RWPE2 (cell line): ENCODE measurements at regions not wholly inside any gene's neighbourhood (a gene's known extent, or its start where the extent isn't known, plus 50 kb on each side); places are given as distances from the start of the nearest gene placed in this dataset.

ENCODE experiments used
- ATAC-seq: fragments of 200-7000 bp; cut with Tn5 transposase; 3 replicates; pipeline ENCODE4 v1.9.1; 2021; ENCODE audit warnings: low read depth
- DNase-seq: peaks from one replicate; pipeline ENCODE4 v3.0.0-alpha.2; 2020; ENCODE audit warnings: low spot score
- H3K27ac ChIP-seq: fragments of 450-650 bp; 2 replicates; pipeline ENCODE4 v1.5.1; 2017; ENCODE audit warnings: mild to moderate bottlenecking; ENCODE audit not compliant: poor library complexity, severe bottlenecking
- H3K27me3 ChIP-seq: fragments of 250-450 bp; sonication (Bioruptor Pico); 2 replicates; pipeline ENCODE4 v1.5.1; 2021; ENCODE audit warnings: mild to moderate bottlenecking, moderate library complexity; ENCODE audit not compliant: insufficient read depth, poor library complexity, severe bottlenecking
- H3K36me3 ChIP-seq: fragments of 250-450 bp; sonication (Bioruptor Pico); 2 replicates; pipeline ENCODE4 v1.5.1; 2020; ENCODE audit warnings: low read depth, mild to moderate bottlenecking, moderate library complexity
- H3K4me1 ChIP-seq: fragments of 250-450 bp; sonication (Bioruptor Pico); 2 replicates; pipeline ENCODE4 v1.5.1; 2021; ENCODE audit warnings: mild to moderate bottlenecking, moderate library complexity; ENCODE audit not compliant: insufficient read depth, poor library complexity, severe bottlenecking
- H3K4me3 ChIP-seq: fragments of 250-450 bp; sonication (Bioruptor Pico); 2 replicates; pipeline ENCODE4 v1.5.1; 2021; ENCODE audit warnings: mild to moderate bottlenecking, moderate library complexity; ENCODE audit not compliant: severe bottlenecking
- H3K9me3 ChIP-seq: fragments of 250-450 bp; sonication (Bioruptor Pico); 2 replicates; pipeline ENCODE4 v1.5.1; 2021; ENCODE audit warnings: mild to moderate bottlenecking, moderate library complexity; ENCODE audit not compliant: severe bottlenecking
- TF ChIP-seq, protein P1 (sequence below): fragments of 450-650 bp; IDR thresholded peaks from one replicate; pipeline ENCODE4 v1.5.1; 2017; ENCODE audit warnings: mild to moderate bottlenecking, moderate library complexity; ENCODE audit not compliant: poor library complexity, severe bottlenecking

DNA sequence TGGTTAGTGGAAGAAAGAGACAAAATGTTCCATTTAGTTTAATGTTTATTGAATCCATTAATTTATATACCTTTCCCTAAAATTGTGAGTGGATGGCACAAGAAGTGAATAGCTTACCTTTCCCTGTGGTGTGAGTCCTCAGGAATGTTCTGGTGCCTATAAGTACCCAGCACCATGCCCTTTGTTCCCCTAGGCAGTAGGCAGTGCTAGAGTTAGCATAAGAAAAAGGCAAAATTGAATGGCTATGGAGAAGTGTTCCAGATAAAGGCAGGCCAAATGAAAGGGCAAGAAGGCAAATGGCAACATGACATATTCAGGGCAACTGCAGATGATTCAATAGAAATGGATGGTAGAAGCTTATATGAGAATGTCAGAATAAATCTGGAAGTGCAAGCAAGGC lies 370.8 kb upstream of the PTGER4 start:
- no peaks in the 10 kb centered on the region for H3K27me3 ChIP-seq
- H3K27ac ChIP-seq = no peak overlapping the region
- H3K4me3 ChIP-seq = no peak overlapping the region
- H3K9me3 ChIP-seq = no peaks in the 10 kb centered on the region
- ATAC-seq (no peak), DNase-seq (no peak)
- H3K4me1 ChIP-seq = no peaks in the 10 kb centered on the region
- no peaks in the 10 kb centered on the region for H3K36me3 ChIP-seq
- TF ChIP-seq, protein P1, sequence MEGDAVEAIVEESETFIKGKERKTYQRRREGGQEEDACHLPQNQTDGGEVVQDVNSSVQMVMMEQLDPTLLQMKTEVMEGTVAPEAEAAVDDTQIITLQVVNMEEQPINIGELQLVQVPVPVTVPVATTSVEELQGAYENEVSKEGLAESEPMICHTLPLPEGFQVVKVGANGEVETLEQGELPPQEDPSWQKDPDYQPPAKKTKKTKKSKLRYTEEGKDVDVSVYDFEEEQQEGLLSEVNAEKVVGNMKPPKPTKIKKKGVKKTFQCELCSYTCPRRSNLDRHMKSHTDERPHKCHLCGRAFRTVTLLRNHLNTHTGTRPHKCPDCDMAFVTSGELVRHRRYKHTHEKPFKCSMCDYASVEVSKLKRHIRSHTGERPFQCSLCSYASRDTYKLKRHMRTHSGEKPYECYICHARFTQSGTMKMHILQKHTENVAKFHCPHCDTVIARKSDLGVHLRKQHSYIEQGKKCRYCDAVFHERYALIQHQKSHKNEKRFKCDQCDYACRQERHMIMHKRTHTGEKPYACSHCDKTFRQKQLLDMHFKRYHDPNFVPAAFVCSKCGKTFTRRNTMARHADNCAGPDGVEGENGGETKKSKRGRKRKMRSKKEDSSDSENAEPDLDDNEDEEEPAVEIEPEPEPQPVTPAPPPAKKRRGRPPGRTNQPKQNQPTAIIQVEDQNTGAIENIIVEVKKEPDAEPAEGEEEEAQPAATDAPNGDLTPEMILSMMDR = no peak

DNA sequence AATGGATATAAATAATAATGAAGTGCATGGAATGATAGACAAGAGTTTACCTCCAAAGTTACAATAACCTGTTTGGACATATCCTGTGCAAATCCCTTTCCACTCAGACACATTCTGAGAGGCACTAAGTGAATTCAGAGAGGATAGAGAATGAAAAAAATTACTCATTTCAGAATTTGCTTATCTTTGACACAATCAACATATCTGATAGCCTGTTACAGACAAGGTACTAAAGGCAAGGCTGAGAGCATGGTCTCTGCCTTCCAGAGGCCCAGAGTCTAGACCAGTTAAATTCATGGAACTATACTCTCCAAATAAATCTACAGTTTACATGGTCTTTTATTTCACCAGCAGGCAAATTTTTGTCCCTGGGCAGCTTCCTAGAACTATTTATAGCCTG lies 371.8 kb upstream of the PTGER4 start:
- Histone ChIP-seq H3K4me1 (no peaks in the 10 kb centered on the region), H3K27me3 (no peaks in the 10 kb centered on the region), H3K36me3 (no peaks in the 10 kb centered on the region), H3K9me3 (no peaks in the 10 kb centered on the region), H3K27ac (no peak overlapping the region), H3K4me3 (no peak overlapping the region)
- ATAC-seq = no peak
- TF ChIP-seq, protein P1 = no peak
- DNase-seq = no peak

DNA sequence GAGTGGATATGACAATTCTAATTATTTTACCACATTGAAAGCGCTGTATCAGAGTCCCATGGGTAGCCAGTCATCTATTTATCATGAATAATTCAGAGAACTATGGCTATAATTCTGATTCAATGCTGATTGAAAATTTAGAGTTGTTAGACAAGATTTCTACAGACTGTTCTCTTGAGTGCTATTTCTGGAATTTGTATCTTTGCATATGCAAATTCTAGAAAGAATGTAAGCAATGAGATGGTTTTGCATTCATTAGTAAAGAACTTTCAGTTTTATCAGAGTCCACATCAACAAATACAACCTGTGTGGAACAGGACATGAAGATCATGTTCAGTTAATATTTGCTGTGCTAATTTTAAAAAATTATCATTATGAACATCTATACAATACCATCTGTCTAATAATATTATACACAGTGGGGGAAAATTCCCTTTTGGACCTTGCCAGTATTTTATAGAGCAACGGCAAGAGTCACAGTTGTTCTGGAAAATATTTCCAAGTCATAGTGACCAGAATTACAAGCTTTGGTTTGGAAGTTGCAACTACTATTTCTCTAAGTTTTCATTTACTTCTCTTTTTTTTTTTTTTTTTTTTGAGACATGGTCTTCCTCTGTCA lies 372.7 kb upstream of the PTGER4 start:
- TF ChIP-seq, protein P1 = no peak
- Histone ChIP-seq H3K27me3 (no peaks in the 10 kb centered on the region), H3K4me3 (no peak overlapping the region), H3K4me1 (no peaks in the 10 kb centered on the region), H3K36me3 (no peaks in the 10 kb centered on the region), H3K27ac (no peak overlapping the region), H3K9me3 (no peaks in the 10 kb centered on the region)
- DNase-seq = no peak
- ATAC-seq = no peak

DNA sequence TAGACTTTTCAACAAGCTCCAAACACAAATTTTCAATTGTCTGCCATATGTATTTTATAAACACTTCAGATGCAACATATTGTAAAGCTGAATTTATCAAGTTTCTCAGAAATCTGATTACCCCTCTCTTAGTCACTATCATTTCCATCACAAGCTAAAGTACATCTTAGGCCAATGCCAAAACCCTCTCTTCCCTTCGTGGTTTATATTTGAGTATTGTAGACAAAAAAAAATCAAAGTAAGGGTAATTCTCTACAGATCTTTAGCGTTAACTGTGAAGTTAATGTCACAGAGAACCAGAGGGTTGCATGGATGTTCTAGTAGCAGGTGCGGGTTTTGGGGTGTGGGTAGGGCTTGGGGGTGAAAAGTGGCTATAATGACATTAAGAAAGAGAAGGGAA lies 387.7 kb upstream of the PTGER4 start:
- no peak for ATAC-seq

DNA sequence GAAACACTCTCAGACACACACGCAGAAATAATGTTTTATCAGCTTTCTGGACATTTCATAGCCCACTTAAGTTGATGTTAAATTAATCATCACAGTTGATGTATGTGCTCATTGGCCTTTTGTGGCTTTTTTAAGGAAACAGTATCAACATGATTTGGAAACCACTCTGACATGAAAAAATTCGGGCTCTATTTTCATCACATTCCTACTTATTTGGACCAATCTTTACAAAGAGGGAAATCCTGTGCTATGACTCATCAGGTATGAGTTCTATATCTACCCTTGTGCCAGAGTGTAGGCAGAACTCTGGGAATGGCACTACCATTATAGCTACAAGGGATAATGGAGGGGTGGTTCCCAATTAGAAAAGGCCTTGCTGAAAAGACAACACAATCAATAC lies 388.4 kb upstream of the PTGER4 start:
- no peak for ATAC-seq
- no peak overlapping the region for H3K27ac ChIP-seq
- TF ChIP-seq, protein P1 = no peak
- DNase-seq = no peak
- no peaks in the 10 kb centered on the region for H3K4me1 ChIP-seq
- H3K27me3 ChIP-seq = no peaks in the 10 kb centered on the region
- H3K4me3 ChIP-seq = no peak overlapping the region
- no peaks in the 10 kb centered on the region for H3K9me3 ChIP-seq
- H3K36me3 ChIP-seq = no peaks in the 10 kb centered on the region

More for the DNA sequence above, 387.7 kb upstream of the PTGER4 start:
- H3K9me3 ChIP-seq = no peaks in the 10 kb centered on the region
- TF ChIP-seq, protein P1 = no peak
- H3K36me3 ChIP-seq = no peaks in the 10 kb centered on the region
- no peaks in the 10 kb centered on the region for H3K27me3 ChIP-seq
- H3K4me3 ChIP-seq = no peak overlapping the region
- no peak overlapping the region for H3K27ac ChIP-seq
- no peak for DNase-seq
- no peaks in the 10 kb centered on the region for H3K4me1 ChIP-seq
